H9 (cell line): ENCODE measurements at regions not wholly inside any gene's neighbourhood (a gene's known extent, or its start where the extent isn't known, plus 50 kb on each side); places are given as distances from the start of the nearest gene placed in this dataset.

Experiments used
- DNase-seq: peaks from one replicate; pipeline ENCODE4 v3.0.0-alpha.2; 2017
- H2AFZ ChIP-seq: one replicate; pipeline ENCODE4 v1.6.1; 2013; ENCODE audit warnings: mild to moderate bottlenecking, low read length, control low read depth, moderate library complexity
- H2AK5ac ChIP-seq: 2 replicates; pipeline ENCODE4 v1.6.1; 2013; ENCODE audit warnings: low read length, control low read depth, mixed read lengths; ENCODE audit not compliant: insufficient read length
- H2BK120ac ChIP-seq: one replicate; pipeline ENCODE4 v1.6.1; 2013; ENCODE audit warnings: low read depth, mild to moderate bottlenecking, low read length, control low read depth, inconsistent platforms; ENCODE audit not compliant: poor library complexity, severe bottlenecking
- H2BK12ac ChIP-seq: 2 replicates; pipeline ENCODE4 v1.6.1; 2013; ENCODE audit warnings: low read length, control low read depth, mixed read lengths, low read depth; ENCODE audit not compliant: insufficient read length
- H2BK15ac ChIP-seq: 2 replicates; pipeline ENCODE4 v1.6.1; 2013; ENCODE audit warnings: low read depth, low read length, control low read depth
- H2BK20ac ChIP-seq: one replicate; pipeline ENCODE4 v1.6.1; 2013; ENCODE audit warnings: low read depth, mild to moderate bottlenecking, low read length, control low read depth, inconsistent platforms; ENCODE audit not compliant: poor library complexity, severe bottlenecking
- H2BK5ac ChIP-seq: 2 replicates; pipeline ENCODE4 v1.6.1; 2013; ENCODE audit warnings: low read length, control low read depth, mixed read lengths; ENCODE audit not compliant: insufficient read length
- H3K14ac ChIP-seq: 2 replicates; pipeline ENCODE4 v1.6.1; 2013; ENCODE audit warnings: low read length, control low read depth; ENCODE audit not compliant: insufficient read depth
- H3K18ac ChIP-seq: 2 replicates; pipeline ENCODE4 v1.6.1; 2013; ENCODE audit warnings: low read depth, mild to moderate bottlenecking, mixed read lengths, low read length, control low read depth; ENCODE audit not compliant: insufficient read length
- H3K23ac ChIP-seq: 2 replicates; pipeline ENCODE4 v1.6.1; 2013; ENCODE audit warnings: low read length, control low read depth, mixed read lengths, low read depth; ENCODE audit not compliant: insufficient read length
- H3K23me2 ChIP-seq: 2 replicates; pipeline ENCODE4 v1.6.1; 2013; ENCODE audit warnings: low read depth, mild to moderate bottlenecking, mixed read lengths, low read length, control low read depth; ENCODE audit not compliant: insufficient read length, poor library complexity, severe bottlenecking
- H3K27ac ChIP-seq: 2 replicates; pipeline ENCODE4 v1.5.1; 2013; ENCODE audit warnings: low read length, control low read depth, mixed read lengths, low read depth; ENCODE audit not compliant: insufficient read length
- H3K27me3 ChIP-seq: 2 replicates; pipeline ENCODE4 v1.6.1; 2013; ENCODE audit warnings: low read length, control low read depth, inconsistent platforms; ENCODE audit not compliant: insufficient read depth
- H3K4ac ChIP-seq: 2 replicates; pipeline ENCODE4 v1.6.1; 2013; ENCODE audit warnings: low read depth, mild to moderate bottlenecking, control low read depth, inconsistent platforms, low read length, moderate library complexity
- H3K4me1 ChIP-seq: 2 replicates; pipeline ENCODE4 v1.6.1; 2013; ENCODE audit warnings: low read length, control low read depth, inconsistent platforms; ENCODE audit not compliant: insufficient read depth
- H3K4me2 ChIP-seq: 2 replicates; pipeline ENCODE4 v1.6.1; 2013; ENCODE audit warnings: low read length, control low read depth, mixed read lengths; ENCODE audit not compliant: insufficient read length, insufficient read depth
- H3K56ac ChIP-seq: 2 replicates; pipeline ENCODE4 v1.6.1; 2013; ENCODE audit warnings: low read depth, mild to moderate bottlenecking, mixed read lengths, low read length, control low read depth; ENCODE audit not compliant: insufficient read length
- H3K79me1 ChIP-seq: 2 replicates; pipeline ENCODE4 v1.6.1; 2013; ENCODE audit warnings: low read depth, mild to moderate bottlenecking, moderate library complexity, low read length, control low read depth, inconsistent platforms; ENCODE audit not compliant: insufficient read depth, poor library complexity, severe bottlenecking
- H3K79me2 ChIP-seq: 2 replicates; pipeline ENCODE4 v1.6.1; 2013; ENCODE audit warnings: low read length, control low read depth, inconsistent platforms; ENCODE audit not compliant: insufficient read depth
- H3K9ac ChIP-seq: 2 replicates; pipeline ENCODE4 v1.6.1; 2013; ENCODE audit warnings: low read length, control low read depth, mixed read lengths; ENCODE audit not compliant: insufficient read length; ENCODE audit errors: extremely low read depth
- H3K9me3 ChIP-seq: one replicate; pipeline ENCODE4 v1.6.1; 2013; ENCODE audit warnings: low read depth, low read length, inconsistent platforms; ENCODE audit not compliant: control insufficient read depth
- H3T11ph ChIP-seq: one replicate; pipeline ENCODE4 v1.6.1; 2013; ENCODE audit warnings: mild to moderate bottlenecking, low read length, control low read depth, inconsistent platforms
- H4K20me1 ChIP-seq: one replicate; pipeline ENCODE4 v1.6.1; 2013; ENCODE audit not compliant: control insufficient read depth, insufficient read length, insufficient read depth
- H4K5ac ChIP-seq: 2 replicates; pipeline ENCODE4 v1.6.1; 2013; ENCODE audit warnings: low read depth, mild to moderate bottlenecking, mixed read lengths, low read length, control low read depth; ENCODE audit not compliant: insufficient read length
- H4K8ac ChIP-seq: replicated peaks from 2 replicates; pipeline ENCODE4 v1.6.1; 2013; ENCODE audit warnings: low read length, control low read depth, mixed read lengths, low read depth; ENCODE audit not compliant: insufficient read length
- H4K91ac ChIP-seq: 2 replicates; pipeline ENCODE4 v1.6.1; 2013; ENCODE audit warnings: low read depth, mild to moderate bottlenecking, moderate library complexity, mixed read lengths, low read length, control low read depth; ENCODE audit not compliant: insufficient read length
- H3K27ac Mint-ChIP-seq, 3 experiments: 2 replicates in 2 of 3; 3 replicates in 1 of 3; pipeline ENCODE4 v1.8.0; 2020 to 2021; ENCODE audit warnings: mixed read lengths in 3 of 3, mild to moderate bottlenecking in 1 of 3, moderate library complexity in 1 of 3
- H3K27me3 Mint-ChIP-seq: 2 replicates; pipeline ENCODE4 v1.8.0; 2021; ENCODE audit warnings: low read depth, mild to moderate bottlenecking, moderate library complexity, mixed read lengths
- H3K36me3 Mint-ChIP-seq, 3 experiments: 2 replicates in 2 of 3; 3 replicates in 1 of 3; pipeline ENCODE4 v1.8.0; 2020 to 2021; ENCODE audit warnings: low read depth in 3 of 3, mixed read lengths in 3 of 3; ENCODE audit not compliant: insufficient read depth in 1 of 3
- H3K4me1 Mint-ChIP-seq, 2 experiments: 2 replicates each; pipeline ENCODE4 v1.8.0; 2020; ENCODE audit warnings: mixed read lengths in 2 of 2
- H3K4me3 Mint-ChIP-seq, 2 experiments: 2 replicates in 1 of 2; 3 replicates in 1 of 2; pipeline ENCODE4 v1.8.0; 2020 to 2021; ENCODE audit warnings: mild to moderate bottlenecking in 2 of 2, mixed read lengths in 2 of 2, moderate library complexity in 1 of 2
- H3K9me3 Mint-ChIP-seq, 2 experiments: 2 replicates in 1 of 2; 3 replicates in 1 of 2; pipeline ENCODE4 v1.8.0; 2020; ENCODE audit warnings: mild to moderate bottlenecking in 2 of 2, mixed read lengths in 2 of 2, moderate library complexity in 1 of 2
- WGBS: extraction: QIAGEN DNeasy Blood & Tissue Kit; methylation state at CpG from one replicate; pipeline ENCODE4 v1.1.7; 2013; ENCODE audit warnings: missing lambda C conversion rate, low lambda C conversion rate, mixed read lengths; ENCODE audit not compliant: insufficient read length; ENCODE audit errors: extremely low coverage; 5-methylcytosine and 5-hydroxymethylcytosine counted together
- TF ChIP-seq, protein P1 (sequence below): fragments of 200-600 bp; sonication (generic); conservative IDR thresholded peaks from 3 replicates; pipeline ENCODE4 v1.8.0; 2021; ENCODE audit warnings: antibody characterized with exemption, mild to moderate bottlenecking

DNA sequence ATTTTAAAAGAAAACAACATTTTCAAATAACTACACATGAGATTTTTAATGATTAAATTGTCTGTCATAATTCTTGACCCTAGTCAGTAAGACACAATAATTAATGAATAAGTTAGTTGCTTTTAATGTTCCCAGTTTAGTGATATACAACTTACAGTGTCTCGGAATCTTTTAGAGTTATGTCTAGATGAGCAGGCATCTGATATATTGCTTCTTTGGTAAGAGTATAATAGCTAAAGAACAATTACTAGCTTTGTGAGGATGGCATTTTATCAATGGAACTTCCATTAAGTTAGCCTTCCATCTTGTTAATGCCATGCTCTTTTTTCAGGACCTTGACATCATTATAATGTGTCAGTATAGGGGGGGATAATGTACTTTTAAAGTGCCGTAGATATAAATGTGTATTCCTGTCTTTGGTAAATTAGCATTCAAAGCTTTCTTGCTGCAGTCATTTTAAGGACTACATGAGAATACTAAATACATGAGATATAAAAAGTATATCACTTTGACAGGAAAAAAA, 425.1 kb downstream of the PDHA2 start:
- H2AFZ ChIP-seq = no peak overlapping the region
- no peaks in the 10 kb centered on the region for H3K79me2 ChIP-seq
- Mint-ChIP-seq H3K27me3 (no peaks in the 10 kb centered on the region), H3K4me3 (no peak overlapping the region), H3K9me3 (peaks cover 7 to 16% of the 10 kb centered on the region in 2 experiments; a peak in 4 of 5 replicates), H3K4me1 (peaks cover 12 to 14% of the 10 kb centered on the region in 2 experiments), H3K36me3 (peaks cover 0 to 6% (median 2%) of the 10 kb centered on the region in 3 experiments; a peak in 5 of 7 replicates), H3K27ac (no peak overlapping the region)
- H2BK15ac ChIP-seq = no peak overlapping the region
- H4K5ac ChIP-seq = no peak overlapping the region
- H2BK5ac ChIP-seq = no peak overlapping the region
- no peaks in the 10 kb centered on the region for H3K23me2 ChIP-seq
- WGBS = no CpG with 5 or more reads among the region's 2 CpGs
- TF ChIP-seq, protein P1, sequence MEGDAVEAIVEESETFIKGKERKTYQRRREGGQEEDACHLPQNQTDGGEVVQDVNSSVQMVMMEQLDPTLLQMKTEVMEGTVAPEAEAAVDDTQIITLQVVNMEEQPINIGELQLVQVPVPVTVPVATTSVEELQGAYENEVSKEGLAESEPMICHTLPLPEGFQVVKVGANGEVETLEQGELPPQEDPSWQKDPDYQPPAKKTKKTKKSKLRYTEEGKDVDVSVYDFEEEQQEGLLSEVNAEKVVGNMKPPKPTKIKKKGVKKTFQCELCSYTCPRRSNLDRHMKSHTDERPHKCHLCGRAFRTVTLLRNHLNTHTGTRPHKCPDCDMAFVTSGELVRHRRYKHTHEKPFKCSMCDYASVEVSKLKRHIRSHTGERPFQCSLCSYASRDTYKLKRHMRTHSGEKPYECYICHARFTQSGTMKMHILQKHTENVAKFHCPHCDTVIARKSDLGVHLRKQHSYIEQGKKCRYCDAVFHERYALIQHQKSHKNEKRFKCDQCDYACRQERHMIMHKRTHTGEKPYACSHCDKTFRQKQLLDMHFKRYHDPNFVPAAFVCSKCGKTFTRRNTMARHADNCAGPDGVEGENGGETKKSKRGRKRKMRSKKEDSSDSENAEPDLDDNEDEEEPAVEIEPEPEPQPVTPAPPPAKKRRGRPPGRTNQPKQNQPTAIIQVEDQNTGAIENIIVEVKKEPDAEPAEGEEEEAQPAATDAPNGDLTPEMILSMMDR = no peak
- no peak overlapping the region for H2BK20ac ChIP-seq
- H3K27me3 ChIP-seq = no peaks in the 10 kb centered on the region
- no peak overlapping the region for H4K91ac ChIP-seq
- no peak overlapping the region for H3K18ac ChIP-seq
- no peak overlapping the region for H4K8ac ChIP-seq
- H3T11ph ChIP-seq = no peak overlapping the region
- H3K27ac ChIP-seq = no peak overlapping the region
- H3K23ac ChIP-seq = no peak overlapping the region
- H2BK120ac ChIP-seq = no peak overlapping the region
- no peak overlapping the region for H3K14ac ChIP-seq
- no peak for DNase-seq
- H2BK12ac ChIP-seq = no peak overlapping the region
- H3K4me2 ChIP-seq = no peak overlapping the region
- peaks cover 3% of the 10 kb centered on the region; the same call in 1 of the 2 replicates for H3K4me1 ChIP-seq
- no peak overlapping the region for H3K9ac ChIP-seq
- no peak overlapping the region for H3K56ac ChIP-seq
- H3K79me1 ChIP-seq = no peaks in the 10 kb centered on the region
- H2AK5ac ChIP-seq = no peak overlapping the region
- H3K9me3 ChIP-seq = no peaks in the 10 kb centered on the region
- H4K20me1 ChIP-seq = no peaks in the 10 kb centered on the region
- no peak overlapping the region for H3K4ac ChIP-seq
